GM21825 (cell line): ENCODE measurements at regions not wholly inside any gene's neighbourhood (a gene's known extent, or its start where the extent isn't known, plus 50 kb on each side); places are given as distances from the start of the nearest gene placed in this dataset.

Experiments
- ATAC-seq: cut with Tn5 transposase; IDR thresholded peaks from one replicate; pipeline ENCODE4 v1.9.1; 2021; ENCODE audit warnings: mild to moderate bottlenecking, moderate library complexity; ENCODE audit not compliant: unreplicated experiment

DNA sequence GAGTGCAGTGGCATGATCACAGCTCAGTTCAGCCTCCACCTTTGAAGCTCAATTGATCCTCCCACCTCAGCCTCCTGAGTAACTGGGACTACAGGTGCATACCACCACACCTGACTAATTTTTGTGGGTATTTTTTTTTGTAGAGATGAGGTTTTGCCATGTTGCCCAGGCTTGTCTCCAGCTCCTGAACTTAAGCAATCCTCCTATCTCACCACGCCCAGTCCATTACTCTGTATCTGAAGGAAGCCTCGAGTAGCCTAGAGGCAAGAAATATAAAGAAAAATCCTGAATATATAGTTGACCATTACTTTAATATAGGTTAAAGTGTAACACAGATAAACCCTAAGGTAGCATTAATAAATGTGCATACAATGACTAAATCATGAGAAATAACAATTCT lies 686.8 kb upstream of the PIK3C3 start:
- ATAC-seq = no peak

DNA sequence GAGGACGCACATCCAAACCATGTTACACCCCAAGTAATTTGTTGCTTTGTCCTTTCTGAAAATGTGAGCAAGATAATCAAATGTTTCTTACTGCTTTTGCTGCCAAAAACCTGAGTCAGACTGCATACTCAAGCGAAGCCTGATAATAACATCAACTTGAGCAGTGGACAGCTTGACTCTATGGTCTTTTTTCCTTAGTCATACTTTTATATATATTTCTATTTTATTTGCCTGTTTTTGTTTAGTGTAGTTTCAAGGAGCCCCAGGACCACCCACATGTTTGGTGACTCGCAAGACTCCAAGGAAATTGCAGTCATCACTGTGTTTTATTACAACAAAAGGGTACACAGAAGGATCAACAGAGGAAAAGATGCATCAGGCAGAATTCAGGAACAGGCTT lies 688.4 kb upstream of the PIK3C3 start:
- no peak for ATAC-seq

DNA sequence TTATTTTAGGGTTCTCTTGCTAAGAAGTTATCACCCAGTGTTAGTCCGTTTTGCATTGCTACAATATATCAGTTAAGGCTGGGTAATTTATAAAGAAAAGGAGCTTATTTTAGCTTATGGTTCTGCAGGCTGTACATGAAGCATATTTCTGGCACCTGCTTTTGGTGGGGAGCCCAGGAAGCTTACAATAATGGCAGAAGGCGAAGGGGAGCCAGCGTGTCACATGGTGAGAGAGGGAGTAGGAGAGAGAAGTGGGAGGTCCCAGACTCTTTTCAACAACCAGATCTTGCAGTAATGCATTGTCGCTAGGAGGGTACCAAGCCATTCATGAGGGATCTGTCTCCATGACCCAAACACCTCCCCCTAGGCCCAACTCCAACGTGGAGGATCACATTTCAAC lies 688.8 kb upstream of the PIK3C3 start:
- no peak for ATAC-seq

DNA sequence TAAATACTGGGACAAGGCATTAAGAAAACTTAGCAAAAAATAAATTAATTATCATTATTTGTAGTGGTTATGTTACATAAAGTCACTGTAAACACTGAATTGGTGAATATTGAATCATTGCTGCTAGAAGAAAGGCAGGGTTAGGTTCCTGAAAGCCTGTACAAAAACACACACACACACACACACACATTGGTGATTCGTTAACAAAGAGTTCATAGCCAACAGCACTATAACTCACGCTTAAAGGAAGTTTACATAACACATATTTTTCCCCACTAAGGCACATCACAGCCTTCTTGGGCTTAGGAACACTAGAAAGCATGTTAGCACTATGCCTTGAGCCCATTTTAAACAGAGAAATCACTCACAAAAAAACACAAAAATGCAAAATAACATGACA lies 690.0 kb upstream of the PIK3C3 start:
- ATAC-seq = no peak

DNA sequence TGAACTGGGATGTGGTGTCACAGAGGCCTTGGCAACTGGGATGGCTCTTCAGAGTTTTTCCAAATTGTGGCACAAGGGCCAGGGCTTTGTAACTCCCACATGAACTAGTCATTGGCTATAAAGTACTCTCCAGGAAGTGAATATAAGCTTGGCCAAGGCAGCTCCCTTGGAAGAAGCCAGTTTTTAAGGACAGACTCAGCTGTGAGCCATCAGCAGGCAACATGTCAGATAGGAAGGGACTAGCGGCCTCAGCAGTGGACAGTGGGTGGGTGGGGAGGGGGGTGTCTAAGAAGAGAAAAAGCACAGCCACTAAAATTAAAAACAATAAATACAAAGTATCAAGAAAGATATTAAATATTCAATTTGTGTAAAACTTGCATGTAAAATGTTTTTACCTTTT lies 691.1 kb upstream of the PIK3C3 start:
- no peak for ATAC-seq

DNA sequence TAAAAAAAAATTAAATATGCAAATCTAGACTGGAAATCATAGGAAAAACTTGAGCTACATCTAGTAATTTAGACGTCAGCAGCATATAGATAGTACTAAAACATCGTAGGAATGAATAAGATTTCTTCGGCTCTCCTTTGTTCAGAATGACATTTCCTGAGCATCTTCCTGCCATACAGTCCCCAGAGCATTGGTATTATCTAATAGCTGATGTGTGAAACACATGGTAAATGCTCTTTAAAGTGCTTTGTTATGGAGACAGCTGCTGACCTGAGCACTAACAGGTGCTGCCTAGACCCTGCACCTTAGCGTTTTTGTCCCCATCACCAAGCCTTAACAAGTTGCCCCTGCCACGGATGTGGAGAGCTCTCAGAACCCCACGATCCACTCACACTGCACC lies 692.3 kb upstream of the PIK3C3 start:
- no peak for ATAC-seq

DNA sequence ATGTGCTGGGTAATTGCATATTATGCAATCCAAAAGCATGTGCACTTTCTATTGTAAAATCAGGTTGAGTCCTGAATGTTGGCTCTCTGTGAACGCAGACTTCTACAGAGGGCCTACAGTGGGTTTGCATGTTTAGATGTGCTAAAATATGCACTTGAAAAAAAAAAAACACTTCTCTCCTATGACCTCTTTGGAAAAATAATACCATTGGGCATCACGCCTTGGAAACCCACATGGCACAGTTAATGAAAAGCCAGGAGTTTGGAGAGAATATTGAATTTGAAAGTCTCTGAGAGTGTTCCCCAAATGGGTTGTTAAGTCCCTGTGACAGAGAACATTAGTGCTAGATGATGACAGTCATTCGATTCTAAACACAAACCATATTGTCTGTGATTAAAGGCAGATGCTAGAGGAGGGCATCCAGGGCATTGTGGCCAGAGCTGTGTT lies 710.4 kb upstream of the PIK3C3 start:
- no peak for ATAC-seq

DNA sequence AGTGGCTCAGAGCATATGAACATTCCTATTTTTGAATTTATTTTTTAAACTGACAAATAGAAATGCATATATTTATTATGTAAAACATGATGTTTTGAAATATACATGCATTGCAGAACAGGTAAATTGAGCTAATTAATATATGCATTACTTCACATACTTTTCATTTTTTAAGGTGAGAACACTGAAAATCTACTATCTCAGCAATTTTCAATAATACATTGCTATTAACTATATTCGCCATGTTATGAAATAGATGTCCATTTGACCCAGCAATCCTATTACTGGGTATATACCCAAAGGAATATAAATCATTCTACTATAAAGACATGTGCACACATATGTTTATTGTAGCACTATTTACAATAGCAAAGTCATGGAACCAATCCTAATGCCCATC lies 717.7 kb upstream of the PIK3C3 start:
- no peak for ATAC-seq

DNA sequence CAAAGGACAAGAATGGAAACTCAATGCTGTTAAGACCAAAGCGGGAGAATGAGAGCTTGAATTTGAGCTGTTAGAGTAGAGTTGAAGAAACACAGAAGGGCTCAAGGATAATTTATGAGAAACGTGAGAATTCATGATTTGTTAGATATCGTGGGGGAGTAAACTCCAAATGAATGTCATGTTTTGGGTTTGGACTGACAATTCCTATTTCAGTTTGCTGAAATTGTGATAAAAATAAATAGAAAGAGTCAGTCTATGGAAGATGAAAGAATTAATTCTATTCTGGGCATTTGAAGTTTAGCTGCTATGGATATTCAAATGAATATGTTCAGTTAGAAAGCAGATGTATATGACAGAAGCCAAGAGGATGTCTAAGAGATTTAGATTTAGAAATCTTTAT lies 723.4 kb upstream of the PIK3C3 start:
- no peak for ATAC-seq

DNA sequence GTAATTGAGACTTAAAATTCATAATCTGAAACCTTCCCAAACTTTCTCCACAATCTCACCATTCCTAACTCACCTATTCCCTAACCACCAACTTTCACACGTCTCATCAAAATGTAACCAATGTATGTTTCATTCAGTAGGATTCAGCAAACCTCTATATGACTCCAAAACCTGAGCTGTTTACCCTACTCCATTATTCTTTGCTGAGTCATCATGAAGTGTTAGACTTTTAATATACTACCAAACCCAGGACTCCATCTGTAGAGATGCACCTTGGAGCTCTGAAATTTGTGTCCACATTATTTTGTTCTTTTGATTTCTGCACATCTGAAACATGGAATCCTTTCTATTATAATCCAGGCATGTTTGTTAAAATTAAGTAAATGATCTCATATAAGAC lies 727.0 kb upstream of the PIK3C3 start:
- no peak for ATAC-seq

DNA sequence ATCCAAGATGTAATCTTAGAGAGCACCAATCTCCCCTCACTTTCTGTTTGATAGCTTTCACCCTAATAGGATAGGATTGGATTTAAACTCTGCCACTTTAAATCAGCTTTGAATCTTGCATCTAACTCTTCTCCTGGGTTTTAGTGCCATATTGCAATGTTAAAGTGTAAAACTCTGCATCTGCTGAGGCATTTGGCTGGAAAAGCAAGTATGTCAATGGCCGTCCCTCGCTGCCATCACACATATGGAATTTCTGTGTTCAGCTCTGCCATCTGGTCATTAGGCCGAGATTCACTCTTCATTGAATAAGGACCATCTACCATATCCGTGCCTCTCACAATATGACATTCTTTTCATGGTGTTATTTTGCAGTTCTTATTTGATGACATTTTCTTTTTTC lies 728.1 kb upstream of the PIK3C3 start:
- no peak for ATAC-seq

DNA sequence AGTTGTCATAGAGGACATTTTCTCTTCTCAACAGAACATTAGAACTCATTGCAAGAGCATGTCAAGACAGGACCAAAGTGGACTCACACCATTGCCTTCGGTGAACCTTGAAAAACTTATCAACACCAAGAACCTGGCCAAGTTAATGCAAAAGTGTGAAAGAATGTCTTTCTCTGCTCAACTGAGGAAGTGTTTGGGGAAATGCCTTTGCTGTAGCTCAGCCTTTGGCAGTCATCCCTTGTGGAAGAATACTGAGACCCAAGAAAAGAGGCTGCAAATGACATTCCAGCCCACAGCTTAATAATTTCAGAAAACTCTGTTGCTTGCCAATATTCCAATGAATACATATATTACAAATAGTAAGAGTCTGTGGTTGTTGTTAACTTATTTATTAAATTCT lies 728.8 kb upstream of the PIK3C3 start:
- ATAC-seq = no peak

DNA sequence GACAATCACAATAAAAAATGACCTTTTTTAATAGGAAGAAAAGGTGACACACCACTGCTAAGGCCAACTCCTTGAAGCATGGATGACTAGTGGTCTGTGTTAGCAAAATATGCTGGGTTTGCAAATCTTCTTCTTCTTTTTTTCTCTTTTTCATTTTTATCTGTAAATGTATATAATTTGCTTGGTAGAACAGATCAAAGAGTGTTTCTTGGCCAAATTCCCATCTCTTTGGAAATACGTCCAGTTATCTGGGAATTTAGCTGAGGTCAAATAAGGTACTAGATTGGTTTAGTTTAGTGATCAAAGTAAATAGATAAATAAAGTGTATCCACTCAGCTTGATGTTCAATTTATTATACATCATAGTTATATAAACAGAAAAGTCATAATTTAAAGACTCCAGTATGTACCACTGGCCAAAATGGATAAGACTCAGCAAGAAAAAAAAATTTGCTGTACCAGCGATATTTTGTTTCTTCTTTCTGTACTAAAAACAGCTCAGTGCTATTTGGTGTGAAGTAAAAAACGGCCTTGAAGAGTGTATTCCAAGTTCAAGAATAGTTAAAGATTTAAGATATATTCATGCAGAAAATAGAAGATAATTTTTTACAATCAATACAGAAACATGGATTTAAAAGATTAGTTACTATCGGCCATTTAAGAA lies 738.6 kb upstream of the PIK3C3 start:
- ATAC-seq = no peak

DNA sequence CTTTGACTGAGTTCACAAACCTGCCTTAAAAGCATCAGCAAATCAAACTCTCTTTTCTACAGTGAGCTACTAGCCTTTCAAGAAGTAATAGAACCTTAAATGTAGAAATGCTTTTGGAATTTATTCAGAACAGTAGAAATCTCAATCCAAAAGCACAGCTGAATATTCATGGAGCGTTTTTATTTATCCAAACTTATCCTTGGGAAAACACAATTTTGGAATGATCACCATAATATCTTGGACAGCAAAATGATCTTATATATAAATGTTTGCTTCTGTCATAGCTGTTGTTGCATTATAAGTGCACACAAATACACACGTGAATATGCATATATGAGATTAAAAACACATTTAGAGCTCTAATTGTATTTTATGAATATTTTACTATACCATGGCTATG lies 747.3 kb upstream of the PIK3C3 start:
- no peak for ATAC-seq

DNA sequence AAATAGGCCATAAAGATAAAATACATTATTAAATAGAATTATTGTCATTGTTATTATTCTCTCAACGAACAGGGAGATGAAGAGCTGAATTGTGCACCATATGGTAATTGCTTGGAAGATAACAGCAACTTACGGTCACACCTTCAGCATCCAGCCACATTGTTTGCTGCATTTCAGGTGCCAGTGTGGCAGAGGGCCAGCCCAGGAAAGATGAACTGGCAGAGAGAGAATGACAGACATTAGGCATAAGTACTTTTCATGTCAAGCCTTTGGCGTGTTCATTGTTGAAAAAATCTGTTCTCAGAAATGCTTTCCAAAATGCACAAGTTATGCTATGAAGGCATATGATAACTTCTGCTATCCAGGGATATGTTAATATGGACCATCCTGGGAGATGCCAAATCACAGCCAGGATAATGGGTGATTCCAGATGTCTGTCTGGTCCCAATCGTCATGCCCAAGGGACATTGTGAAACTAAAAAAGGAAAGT lies 748.6 kb upstream of the PIK3C3 start:
- no peak for ATAC-seq

DNA sequence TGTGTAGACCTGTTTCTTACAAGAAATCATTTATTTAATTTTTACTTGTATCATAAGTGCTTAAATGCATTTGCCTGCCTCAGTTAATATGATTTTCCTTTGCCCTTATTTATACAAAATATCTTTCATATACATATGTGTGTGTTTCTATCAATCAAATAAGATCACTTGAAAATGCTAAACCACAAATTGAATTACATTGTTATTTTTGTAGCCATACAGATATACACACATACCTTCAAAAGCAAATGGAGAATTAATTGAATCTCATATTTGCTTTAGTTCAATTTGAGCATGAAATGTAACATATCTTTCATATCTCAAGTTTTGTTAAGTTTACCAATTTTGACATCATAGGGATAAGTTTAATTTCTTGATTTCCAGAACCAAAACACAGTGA lies 755.8 kb upstream of the PIK3C3 start:
- ATAC-seq = no peak

DNA sequence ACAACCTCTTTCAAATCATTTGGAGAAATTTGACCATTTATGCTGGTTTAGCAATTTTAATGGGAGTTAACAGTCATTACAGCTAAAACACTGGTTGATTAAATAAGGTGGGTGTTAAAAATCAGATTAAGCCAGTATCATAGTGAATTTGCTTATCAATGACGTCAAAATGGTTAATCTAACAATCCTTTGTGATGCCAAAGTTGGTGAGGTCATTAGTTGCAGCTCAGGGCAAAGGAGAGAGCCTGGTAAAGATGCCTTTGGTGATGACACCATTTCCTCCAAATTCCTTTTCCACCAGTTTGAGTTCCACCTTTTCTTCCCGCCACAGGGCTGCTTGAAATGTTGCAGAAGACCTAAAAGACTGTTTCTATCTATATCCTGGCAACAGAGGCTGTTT lies 757.1 kb upstream of the PIK3C3 start:
- ATAC-seq = no peak

DNA sequence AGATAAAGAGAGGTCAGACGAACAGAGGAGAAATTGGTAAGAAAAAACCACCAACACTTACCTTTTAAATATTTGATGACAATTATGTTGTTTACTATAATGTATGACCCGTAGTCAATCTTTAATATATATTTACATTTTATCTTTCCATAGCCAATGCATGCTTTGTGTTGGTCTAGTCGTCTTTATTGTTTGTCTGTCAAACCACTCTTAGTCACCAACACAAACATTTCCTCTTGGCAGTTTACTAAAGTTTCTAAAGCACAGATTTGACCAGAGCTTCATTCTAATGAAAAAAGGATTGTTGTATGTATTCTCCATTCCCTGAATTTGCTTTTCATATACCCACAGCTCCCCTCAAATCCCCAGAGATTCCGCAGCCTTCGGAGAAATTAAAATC lies 784.7 kb upstream of the PIK3C3 start:
- ATAC-seq = no peak

DNA sequence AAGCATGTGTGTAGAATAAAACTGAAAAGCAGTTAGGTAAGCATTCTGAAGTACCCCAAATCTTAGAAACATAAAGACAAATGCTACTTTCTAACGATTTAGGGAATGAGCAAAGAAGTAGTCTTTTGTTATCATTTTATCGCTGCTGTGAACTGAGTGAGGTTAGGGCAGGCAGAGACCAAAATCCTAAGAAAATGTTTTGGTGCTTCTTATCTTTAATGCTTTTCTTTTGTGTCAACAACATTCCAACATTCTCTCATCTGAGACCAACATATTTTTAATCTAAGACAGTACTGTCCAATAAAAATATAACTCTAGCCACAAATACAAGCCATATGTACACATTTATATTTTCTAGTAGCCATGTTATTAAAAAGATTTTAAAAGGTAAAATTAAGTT lies 789.4 kb upstream of the PIK3C3 start:
- ATAC-seq = no peak

DNA sequence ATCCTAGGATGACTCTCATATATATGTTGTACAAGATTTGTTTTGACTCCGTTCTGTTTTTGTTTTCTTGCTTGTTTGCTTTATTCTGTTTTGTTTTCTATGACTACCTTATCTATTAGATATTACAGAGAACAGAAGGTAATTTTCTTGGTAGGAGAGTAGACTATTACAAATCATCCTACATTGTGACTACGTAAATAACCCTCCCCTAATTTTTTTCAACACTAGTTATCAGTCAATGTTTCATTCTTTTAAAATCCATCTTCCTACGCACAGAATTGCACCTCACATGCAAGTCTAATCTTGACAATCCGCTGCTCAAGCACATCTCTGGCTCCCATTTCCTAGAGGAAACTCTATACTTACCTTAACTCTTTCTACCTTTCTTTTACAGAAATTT lies 792.3 kb upstream of the PIK3C3 start:
- no peak for ATAC-seq

DNA sequence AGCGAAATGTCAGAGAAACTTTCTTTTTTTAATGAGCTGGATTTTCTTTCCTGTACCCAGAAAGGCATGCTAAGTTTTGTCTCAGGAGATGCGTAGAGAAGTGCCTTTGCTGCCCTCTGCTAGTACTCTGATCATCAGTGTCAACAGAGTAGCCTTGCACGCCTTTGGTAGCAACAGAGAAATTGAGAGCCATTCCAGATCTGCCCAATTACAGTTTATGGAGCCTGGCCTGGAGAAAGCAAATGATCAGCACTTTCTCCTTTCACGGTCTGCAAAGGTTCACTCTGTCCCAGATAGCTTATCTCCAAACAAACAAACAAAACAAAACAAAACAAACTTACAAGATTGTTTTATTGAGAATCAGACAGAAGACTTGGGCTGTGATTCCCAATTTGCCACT lies 792.8 kb upstream of the PIK3C3 start:
- ATAC-seq = no peak

DNA sequence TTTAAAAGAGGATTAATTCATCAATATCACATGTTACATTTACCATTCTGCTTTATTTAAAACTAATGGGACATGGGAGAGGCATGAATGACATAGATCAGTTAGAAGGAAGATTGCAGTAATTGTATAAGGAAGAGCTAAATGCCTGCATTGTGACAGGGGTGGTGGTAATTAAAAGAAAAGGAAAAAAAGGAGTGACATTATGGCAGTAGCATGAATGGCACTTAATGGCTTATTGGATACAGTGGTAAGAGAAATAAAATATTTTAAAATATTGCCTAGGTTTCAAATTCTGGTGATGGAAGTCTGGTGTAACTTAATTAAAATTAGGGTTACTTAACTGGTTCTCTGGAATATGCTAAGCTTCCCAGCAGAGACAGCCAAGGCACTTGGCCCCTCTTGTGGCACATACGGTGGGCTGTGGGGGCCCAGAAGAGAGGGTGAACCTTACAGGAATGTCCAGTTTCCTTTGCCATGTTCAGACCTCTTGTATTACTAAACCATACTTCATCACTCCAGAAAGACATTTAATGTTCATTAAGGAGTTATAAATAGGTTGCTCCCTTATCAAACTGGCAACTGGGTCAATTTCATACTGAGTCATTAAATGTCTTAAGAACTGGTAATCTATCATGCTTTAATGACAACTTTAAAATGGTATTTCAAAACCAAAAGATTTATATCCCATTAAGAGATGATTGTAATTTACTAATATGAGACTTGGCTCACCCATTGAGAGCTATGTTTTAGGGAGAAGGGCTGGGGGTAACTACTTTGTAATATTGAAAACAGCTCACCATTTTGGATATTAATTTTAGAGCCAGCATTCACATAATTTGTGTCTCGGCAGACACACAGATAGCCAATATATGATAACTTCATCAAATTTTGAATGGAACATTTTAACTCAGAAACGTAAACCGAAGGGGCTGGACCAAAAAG lies 798.9 kb upstream of the PIK3C3 start:
- ATAC-seq = no peak
